ENCODE measurements at regions not wholly inside any gene's neighbourhood (a gene's known extent, or its start where the extent isn't known, plus 50 kb on each side); places are given as distances from the start of the nearest gene placed in this dataset.

DNA sequence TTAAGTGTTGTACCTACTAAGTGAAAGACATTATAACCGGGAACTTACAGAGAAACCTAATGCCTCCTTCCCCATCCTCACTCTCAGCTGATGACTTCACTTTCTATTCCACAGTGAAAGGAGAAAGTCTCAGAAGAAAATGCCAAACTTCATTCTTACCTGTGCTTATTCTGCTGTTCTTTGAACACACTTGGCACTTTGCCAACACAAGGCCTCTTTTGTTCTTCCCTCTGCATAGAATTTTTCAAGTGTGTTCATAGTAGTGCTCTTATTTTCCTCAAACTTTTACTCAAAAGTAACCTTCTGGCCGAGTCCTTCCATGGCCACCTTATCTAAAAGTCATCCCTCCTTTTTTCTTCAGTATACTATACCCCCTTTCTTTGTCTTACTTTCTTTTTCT, 59.4 kb upstream of the ETV1 start:
- Histone ChIP-seq H4K20me1 (ENCODE audit: insufficient read depth) (no peaks in the 10 kb centered on the region), H3K27ac (ENCODE audit: low read length) (no peak overlapping the region), H3K9me2 (ENCODE audit: insufficient read depth, low read length) (no peaks in the 10 kb centered on the region), H3F3A (ENCODE audit: insufficient read depth, low read length, poor library complexity, severe bottlenecking) (no peaks in the 10 kb centered on the region), H3K4me3 (ENCODE audit: low read length) (no peak overlapping the region), H3K36me3 (ENCODE audit: insufficient read depth, low read length) (no peaks in the 10 kb centered on the region), H3K79me2 (replicated peaks; ENCODE audit: insufficient read depth, low read length) (no peaks in the 10 kb centered on the region), H3K27me3 (ENCODE audit: insufficient read depth, low read depth, low read length) (no peaks in the 10 kb centered on the region), H2AFZ (ENCODE audit: low read depth, low read length) (no peak overlapping the region), H3K9ac (ENCODE audit: low read length) (no peak overlapping the region), H3K4me2 (ENCODE audit: low read length) (no peak overlapping the region), H3K9me3 (ENCODE audit: low read length) (no peaks in the 10 kb centered on the region)
- TF ChIP-seq MXI1 (conservative IDR thresholded peaks at IDR 0.05; ENCODE audit: poor library complexity, severe bottlenecking) (no peak), RAD21 (conservative IDR thresholded peaks at IDR 0.05) (no peak), POLR2AphosphoS5 (IDR thresholded peaks at IDR 0.05) (no peak), EZH2 (IDR thresholded peaks at IDR 0.05; ENCODE audit: borderline replicate concordance, insufficient read depth, low read length, poor library complexity, severe bottlenecking) (no peak), EP300 (conservative IDR thresholded peaks at IDR 0.05; ENCODE audit: poor library complexity, severe bottlenecking) (no peak), TAF1 (IDR thresholded peaks at IDR 0.05; ENCODE audit: low read depth) (no peak), SMC3 (conservative IDR thresholded peaks at IDR 0.05; ENCODE audit: poor library complexity) (no peak)
- TF ChIP-seq, protein P1, sequence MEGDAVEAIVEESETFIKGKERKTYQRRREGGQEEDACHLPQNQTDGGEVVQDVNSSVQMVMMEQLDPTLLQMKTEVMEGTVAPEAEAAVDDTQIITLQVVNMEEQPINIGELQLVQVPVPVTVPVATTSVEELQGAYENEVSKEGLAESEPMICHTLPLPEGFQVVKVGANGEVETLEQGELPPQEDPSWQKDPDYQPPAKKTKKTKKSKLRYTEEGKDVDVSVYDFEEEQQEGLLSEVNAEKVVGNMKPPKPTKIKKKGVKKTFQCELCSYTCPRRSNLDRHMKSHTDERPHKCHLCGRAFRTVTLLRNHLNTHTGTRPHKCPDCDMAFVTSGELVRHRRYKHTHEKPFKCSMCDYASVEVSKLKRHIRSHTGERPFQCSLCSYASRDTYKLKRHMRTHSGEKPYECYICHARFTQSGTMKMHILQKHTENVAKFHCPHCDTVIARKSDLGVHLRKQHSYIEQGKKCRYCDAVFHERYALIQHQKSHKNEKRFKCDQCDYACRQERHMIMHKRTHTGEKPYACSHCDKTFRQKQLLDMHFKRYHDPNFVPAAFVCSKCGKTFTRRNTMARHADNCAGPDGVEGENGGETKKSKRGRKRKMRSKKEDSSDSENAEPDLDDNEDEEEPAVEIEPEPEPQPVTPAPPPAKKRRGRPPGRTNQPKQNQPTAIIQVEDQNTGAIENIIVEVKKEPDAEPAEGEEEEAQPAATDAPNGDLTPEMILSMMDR (IDR thresholded peaks at IDR 0.05; ENCODE audit: poor library complexity, severe bottlenecking): no peak
- TF ChIP-seq, protein P2, sequence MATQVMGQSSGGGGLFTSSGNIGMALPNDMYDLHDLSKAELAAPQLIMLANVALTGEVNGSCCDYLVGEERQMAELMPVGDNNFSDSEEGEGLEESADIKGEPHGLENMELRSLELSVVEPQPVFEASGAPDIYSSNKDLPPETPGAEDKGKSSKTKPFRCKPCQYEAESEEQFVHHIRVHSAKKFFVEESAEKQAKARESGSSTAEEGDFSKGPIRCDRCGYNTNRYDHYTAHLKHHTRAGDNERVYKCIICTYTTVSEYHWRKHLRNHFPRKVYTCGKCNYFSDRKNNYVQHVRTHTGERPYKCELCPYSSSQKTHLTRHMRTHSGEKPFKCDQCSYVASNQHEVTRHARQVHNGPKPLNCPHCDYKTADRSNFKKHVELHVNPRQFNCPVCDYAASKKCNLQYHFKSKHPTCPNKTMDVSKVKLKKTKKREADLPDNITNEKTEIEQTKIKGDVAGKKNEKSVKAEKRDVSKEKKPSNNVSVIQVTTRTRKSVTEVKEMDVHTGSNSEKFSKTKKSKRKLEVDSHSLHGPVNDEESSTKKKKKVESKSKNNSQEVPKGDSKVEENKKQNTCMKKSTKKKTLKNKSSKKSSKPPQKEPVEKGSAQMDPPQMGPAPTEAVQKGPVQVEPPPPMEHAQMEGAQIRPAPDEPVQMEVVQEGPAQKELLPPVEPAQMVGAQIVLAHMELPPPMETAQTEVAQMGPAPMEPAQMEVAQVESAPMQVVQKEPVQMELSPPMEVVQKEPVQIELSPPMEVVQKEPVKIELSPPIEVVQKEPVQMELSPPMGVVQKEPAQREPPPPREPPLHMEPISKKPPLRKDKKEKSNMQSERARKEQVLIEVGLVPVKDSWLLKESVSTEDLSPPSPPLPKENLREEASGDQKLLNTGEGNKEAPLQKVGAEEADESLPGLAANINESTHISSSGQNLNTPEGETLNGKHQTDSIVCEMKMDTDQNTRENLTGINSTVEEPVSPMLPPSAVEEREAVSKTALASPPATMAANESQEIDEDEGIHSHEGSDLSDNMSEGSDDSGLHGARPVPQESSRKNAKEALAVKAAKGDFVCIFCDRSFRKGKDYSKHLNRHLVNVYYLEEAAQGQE (IDR thresholded peaks at IDR 0.05; ENCODE audit: borderline replicate concordance): no peak

DNA sequence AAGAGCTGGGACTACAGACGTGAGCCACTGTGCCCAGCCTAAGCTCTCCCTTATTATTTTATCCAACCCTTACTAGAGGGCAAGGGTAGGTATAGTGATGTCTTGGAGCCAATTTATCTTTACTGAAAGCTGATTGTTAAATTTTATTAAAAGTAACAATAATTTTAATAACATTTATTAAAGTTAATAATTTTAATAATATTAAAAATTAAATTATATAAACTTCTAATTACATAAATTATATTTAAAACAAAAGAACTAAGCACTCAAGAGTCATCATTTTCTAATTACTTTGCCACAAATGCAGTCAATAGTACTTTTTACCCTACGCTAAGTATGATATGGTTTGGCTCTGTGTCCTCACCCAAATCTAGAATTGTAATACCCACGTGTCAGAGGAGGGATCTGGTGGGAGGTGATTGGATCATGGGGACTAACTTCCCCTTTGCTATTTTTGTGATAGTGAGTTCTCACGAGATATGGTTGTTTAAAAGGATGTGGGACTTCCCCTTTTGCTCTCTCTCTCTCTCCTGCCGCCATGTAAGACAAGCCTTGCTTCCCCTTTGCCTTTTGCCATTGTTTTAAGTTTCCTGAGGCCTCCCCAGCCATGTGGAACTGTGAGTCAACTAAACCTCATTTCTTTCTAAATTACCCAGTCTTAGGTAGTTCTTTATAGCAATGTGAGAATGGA, 58.4 kb upstream of the ETV1 start:
- Histone ChIP-seq H3K9me3 (ENCODE audit: low read length) (no peaks in the 10 kb centered on the region), H3K27ac (ENCODE audit: low read length) (no peak overlapping the region), H3K4me3 (ENCODE audit: low read length) (no peak overlapping the region), H3F3A (ENCODE audit: insufficient read depth, low read length, poor library complexity, severe bottlenecking) (no peaks in the 10 kb centered on the region), H4K20me1 (ENCODE audit: insufficient read depth) (no peaks in the 10 kb centered on the region), H3K4me2 (ENCODE audit: low read length) (no peak overlapping the region), H3K27me3 (ENCODE audit: insufficient read depth, low read depth, low read length) (no peaks in the 10 kb centered on the region), H3K79me2 (replicated peaks; ENCODE audit: insufficient read depth, low read length) (no peaks in the 10 kb centered on the region), H3K36me3 (ENCODE audit: insufficient read depth, low read length) (no peaks in the 10 kb centered on the region), H2AFZ (ENCODE audit: low read depth, low read length) (no peak overlapping the region), H3K9ac (ENCODE audit: low read length) (no peak overlapping the region), H3K9me2 (ENCODE audit: insufficient read depth, low read length) (no peaks in the 10 kb centered on the region)
- TF ChIP-seq POLR2AphosphoS5 (IDR thresholded peaks at IDR 0.05) (no peak), EP300 (conservative IDR thresholded peaks at IDR 0.05; ENCODE audit: poor library complexity, severe bottlenecking) (no peak), EZH2 (IDR thresholded peaks at IDR 0.05; ENCODE audit: borderline replicate concordance, insufficient read depth, low read length, poor library complexity, severe bottlenecking) (no peak), SMC3 (conservative IDR thresholded peaks at IDR 0.05; ENCODE audit: poor library complexity) (no peak), TAF1 (IDR thresholded peaks at IDR 0.05; ENCODE audit: low read depth) (no peak), MXI1 (conservative IDR thresholded peaks at IDR 0.05; ENCODE audit: poor library complexity, severe bottlenecking) (no peak), RAD21 (conservative IDR thresholded peaks at IDR 0.05) (no peak)
- TF ChIP-seq, protein P1 (IDR thresholded peaks at IDR 0.05; ENCODE audit: poor library complexity, severe bottlenecking): no peak
- TF ChIP-seq, protein P2 (IDR thresholded peaks at IDR 0.05; ENCODE audit: borderline replicate concordance): no peak

All from neural cell (in vitro differentiated cells).